Activated CD4-positive, alpha-beta memory T cell treated with anti-CD3 and anti-CD28 coated beads, Interleukin-2, amount 10 ng/mL, durations not matched to agents 7 days and 5 days (primary cell): ENCODE measurements at regions not wholly inside any gene's neighbourhood (a gene's known extent, or its start where the extent isn't known, plus 50 kb on each side); places are given as distances from the start of the nearest gene placed in this dataset.
A peak's percentile ranks its signal among the peaks of the same experiment; 100 is the strongest.

Experiments used
- CTCF ChIA-PET: fragments of 350-600 bp; sonication (Branson Sonifier 250); formaldehyde crosslinking; loops from one replicate; lab custom pipeline; 2021; ENCODE audit warnings: antibody characterized with exemption, inconsistent platforms; lab: Charles Lee
- POLR2A ChIA-PET: fragments of 350-600 bp; sonication (Branson Sonifier 250); formaldehyde crosslinking; loops from one replicate; lab custom pipeline; 2021; ENCODE audit warnings: antibody characterized with exemption; lab: Charles Lee
- DNase-seq: peaks from one replicate; pipeline ENCODE4 v3.0.0-alpha.2; 2020
- H3K27ac Mint-ChIP-seq: one replicate; pipeline ENCODE4 v1.8.0; 2021; ENCODE audit warnings: mild to moderate bottlenecking, mixed read lengths
- H3K27me3 Mint-ChIP-seq: one replicate; pipeline ENCODE4 v1.8.0; 2021; ENCODE audit warnings: mixed read lengths
- H3K36me3 Mint-ChIP-seq: one replicate; pipeline ENCODE4 v1.8.0; 2021; ENCODE audit warnings: low read depth, mixed read lengths
- H3K4me1 Mint-ChIP-seq: one replicate; pipeline ENCODE4 v1.8.0; 2021; ENCODE audit warnings: mixed read lengths
- H3K4me3 Mint-ChIP-seq: one replicate; pipeline ENCODE4 v1.8.0; 2021; ENCODE audit warnings: mild to moderate bottlenecking, mixed read lengths
- H3K9me3 Mint-ChIP-seq: one replicate; pipeline ENCODE4 v1.8.0; 2021; ENCODE audit warnings: mixed read lengths

- Mint-ChIP-seq H3K4me3 (no peak overlapping the region), H3K27me3 (peaks cover 38% of the 10 kb centered on the region), H3K36me3 (no peaks in the 10 kb centered on the region), H3K9me3 (no peaks in the 10 kb centered on the region), H3K27ac (no peak overlapping the region), H3K4me1 (peaks cover 14% of the 10 kb centered on the region)
- CTCF ChIA-PET = interaction anchor here (0.9 to 1.1 kb wide), 2 partner anchors 81 to 149 kb away, joined by 3 to 7 read pairs; no protein-coding TSS in a partner anchor
- POLR2A ChIA-PET = no interaction called here
- no peak for DNase-seq
Observed at GRCh38 chr12:4034921-4035320, 161.7 kb upstream of the PARP11 start.

- H3K9me3 Mint-ChIP-seq = no peaks in the 10 kb centered on the region
- ChIA-PET POLR2A (no interaction called here), CTCF (interaction anchor here (1.2 kb wide), 1 partner anchor 136 kb away, joined by 4 read pairs; no protein-coding TSS in a partner anchor)
- no peaks in the 10 kb centered on the region for H3K36me3 Mint-ChIP-seq
- H3K27me3 Mint-ChIP-seq = peaks cover 38% of the 10 kb centered on the region
- DNase-seq = no peak
- H3K4me1 Mint-ChIP-seq = peaks cover 16% of the 10 kb centered on the region
- no peak overlapping the region for H3K4me3 Mint-ChIP-seq
- no peak overlapping the region for H3K27ac Mint-ChIP-seq
Observed at GRCh38 chr12:4032924-4033615, 159.9 kb upstream of the PARP11 start.

- Mint-ChIP-seq H3K4me3 (peak overlapping the region; percentile 38), H3K36me3 (no peaks in the 10 kb centered on the region), H3K9me3 (no peaks in the 10 kb centered on the region), H3K27ac (no peak overlapping the region), H3K27me3 (peaks cover 36% of the 10 kb centered on the region), H3K4me1 (peaks cover 25% of the 10 kb centered on the region)
- DNase-seq = no peak
- ChIA-PET CTCF (interaction anchor here (1.0 to 2.8 kb wide), 4 partner anchors 135 to 245 kb away, joined by 3 to 7 read pairs (median 4); no protein-coding TSS in a partner anchor), POLR2A (interaction anchor here (1.2 to 1.7 kb wide), 2 partner anchors 245 to 255 kb away, joined by 4 to 5 read pairs; no protein-coding TSS in a partner anchor)
Observed at GRCh38 chr12:4031703-4032291, 158.6 kb upstream of the PARP11 start.

DNA sequence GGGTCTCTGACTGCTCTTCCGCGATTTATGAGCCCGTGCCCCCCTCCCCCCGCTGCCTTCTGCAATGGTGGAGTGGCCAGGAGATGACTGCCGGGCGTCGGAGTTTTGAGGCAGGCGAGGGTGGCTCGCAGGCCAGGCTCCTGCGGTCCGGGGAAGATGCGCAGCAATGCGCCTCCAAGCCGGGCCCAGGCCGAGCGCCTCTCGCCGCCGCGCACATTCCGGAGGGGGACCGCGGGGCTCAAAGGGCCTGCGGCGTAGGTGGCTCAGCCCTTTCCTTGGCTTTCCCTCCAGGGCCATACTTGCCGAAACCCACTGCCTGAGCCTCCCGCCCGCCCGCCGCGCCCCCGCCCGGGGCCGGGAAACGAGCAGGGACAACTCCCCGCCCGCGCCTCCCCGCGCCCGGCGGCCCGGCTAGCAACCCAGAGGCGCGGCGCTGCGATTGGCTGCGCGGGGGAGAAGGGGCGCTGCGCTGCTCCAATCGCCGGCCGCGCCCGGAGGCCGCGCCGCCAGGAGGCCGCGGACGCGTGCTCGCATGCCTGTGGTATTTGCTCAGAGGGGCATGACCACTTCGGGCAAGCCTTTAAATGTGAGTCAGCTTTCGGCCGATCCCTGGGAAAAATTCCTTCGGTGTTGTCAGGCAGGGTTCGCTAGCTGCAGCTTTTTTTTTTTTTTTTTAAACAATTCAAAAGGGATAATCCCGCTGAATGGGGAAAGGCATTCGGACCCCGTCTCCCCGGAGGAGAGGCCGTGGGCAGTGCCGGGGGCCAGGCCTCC is 157.9 kb upstream of the PARP11 start:
- POLR2A ChIA-PET = interaction anchor here (0.8 to 1.7 kb wide), 4 partner anchors 8 to 255 kb away, joined by 3 to 5 read pairs (median 4); no protein-coding TSS in a partner anchor
- Mint-ChIP-seq H3K9me3 (no peaks in the 10 kb centered on the region), H3K27me3 (peaks cover 31% of the 10 kb centered on the region)

DNA sequence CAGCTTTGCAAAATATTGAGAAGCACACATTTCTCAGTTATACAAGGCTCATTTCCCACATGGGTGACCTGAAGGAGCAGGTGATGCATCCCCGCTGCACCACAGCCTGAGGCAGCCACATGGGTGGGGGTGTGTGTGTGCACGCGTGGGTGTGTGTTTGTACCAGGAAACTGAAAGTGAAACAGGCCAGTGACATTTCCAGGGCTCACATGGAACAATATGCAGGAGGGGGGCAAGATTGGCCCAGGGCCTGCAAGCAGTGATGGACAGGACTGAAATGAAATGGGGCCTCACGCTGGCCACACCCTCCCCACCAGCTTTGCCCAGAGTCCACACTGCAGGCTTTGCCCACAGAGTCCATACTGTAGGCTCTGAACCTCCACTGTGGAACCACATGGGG is 154.2 kb upstream of the PARP11 start:
- H3K9me3 Mint-ChIP-seq = no peaks in the 10 kb centered on the region
- no peaks in the 10 kb centered on the region for H3K36me3 Mint-ChIP-seq
- ChIA-PET CTCF (interaction anchor here (0.9 to 1.1 kb wide), 2 partner anchors 10 to 11 kb away, joined by 3 to 4 read pairs; no protein-coding TSS in a partner anchor), POLR2A (interaction anchor here (1.2 kb wide), 1 partner anchor 248 kb away, joined by 3 read pairs; no protein-coding TSS in a partner anchor)
- peaks cover 9% of the 10 kb centered on the region for H3K27me3 Mint-ChIP-seq
- peak overlapping the region; percentile 23 for H3K27ac Mint-ChIP-seq
- H3K4me1 Mint-ChIP-seq = peaks cover 33% of the 10 kb centered on the region
- H3K4me3 Mint-ChIP-seq = peak overlapping the region; percentile 14
- DNase-seq = peak; percentile 55

More for the DNA sequence above, 157.9 kb upstream of the PARP11 start:
- H3K4me1 Mint-ChIP-seq = peaks cover 27% of the 10 kb centered on the region
- H3K36me3 Mint-ChIP-seq = no peaks in the 10 kb centered on the region
- no peak overlapping the region for H3K27ac Mint-ChIP-seq
- DNase-seq = peak; percentile 73
- CTCF ChIA-PET = interaction anchor here (0.8 to 2.8 kb wide), 5 partner anchors 25 to 246 kb away, joined by 3 to 7 read pairs (median 4); no protein-coding TSS in a partner anchor
- peak overlapping the region; percentile 45 for H3K4me3 Mint-ChIP-seq

- peaks cover 5% of the 10 kb centered on the region for H3K27me3 Mint-ChIP-seq
- no peaks in the 10 kb centered on the region for H3K36me3 Mint-ChIP-seq
- no peak for DNase-seq
- H3K4me3 Mint-ChIP-seq = no peak overlapping the region
- no peaks in the 10 kb centered on the region for H3K9me3 Mint-ChIP-seq
- H3K27ac Mint-ChIP-seq = no peak overlapping the region
- ChIA-PET POLR2A (no interaction called here), CTCF (interaction anchor here (0.9 kb wide), 1 partner anchor 12 kb away, joined by 4 read pairs; no protein-coding TSS in a partner anchor)
- H3K4me1 Mint-ChIP-seq = peaks cover 29% of the 10 kb centered on the region
Observed at GRCh38 chr12:4026517-4026916, 153.3 kb upstream of the PARP11 start.

DNA sequence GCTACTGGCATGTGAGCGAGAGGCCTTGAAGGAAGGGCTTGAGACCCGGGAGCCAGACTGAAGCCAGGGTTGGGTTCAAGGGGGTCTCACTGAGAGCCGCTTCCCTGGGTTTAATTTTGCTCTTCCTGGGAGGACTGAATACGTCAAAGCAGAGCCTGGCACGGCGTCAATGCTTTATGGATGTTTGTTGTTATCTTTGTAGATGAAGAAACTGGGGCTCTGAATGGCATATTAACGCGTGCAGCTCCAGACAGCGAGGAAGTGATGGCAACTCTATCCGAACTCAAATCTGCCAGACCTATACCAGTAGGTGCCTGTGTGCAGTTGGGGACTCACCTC is 152.8 kb upstream of the PARP11 start:
- CTCF ChIA-PET = no interaction called here
- Mint-ChIP-seq H3K9me3 (no peaks in the 10 kb centered on the region), H3K27ac (no peak overlapping the region), H3K4me3 (no peak overlapping the region), H3K36me3 (no peaks in the 10 kb centered on the region), H3K27me3 (peaks cover 5% of the 10 kb centered on the region), H3K4me1 (peaks cover 29% of the 10 kb centered on the region)
- POLR2A ChIA-PET = no interaction called here
- no peak for DNase-seq

- Mint-ChIP-seq H3K9me3 (no peaks in the 10 kb centered on the region), H3K27ac (no peak overlapping the region), H3K4me1 (peaks cover 24% of the 10 kb centered on the region), H3K27me3 (peaks cover 4% of the 10 kb centered on the region), H3K36me3 (no peaks in the 10 kb centered on the region), H3K4me3 (no peak overlapping the region)
- ChIA-PET POLR2A (no interaction called here), CTCF (no interaction called here)
- DNase-seq = no peak
Observed at GRCh38 chr12:4025181-4026019, 152.2 kb upstream of the PARP11 start.

GRCh38 chr12:4024701-4025100 is 151.5 kb upstream of the PARP11 start:
- Mint-ChIP-seq H3K9me3 (no peaks in the 10 kb centered on the region), H3K4me1 (peaks cover 21% of the 10 kb centered on the region), H3K27ac (no peak overlapping the region), H3K36me3 (no peaks in the 10 kb centered on the region), H3K27me3 (peaks cover 1% of the 10 kb centered on the region), H3K4me3 (no peak overlapping the region)
- no peak for DNase-seq
- POLR2A ChIA-PET = no interaction called here
- CTCF ChIA-PET = no interaction called here

DNA sequence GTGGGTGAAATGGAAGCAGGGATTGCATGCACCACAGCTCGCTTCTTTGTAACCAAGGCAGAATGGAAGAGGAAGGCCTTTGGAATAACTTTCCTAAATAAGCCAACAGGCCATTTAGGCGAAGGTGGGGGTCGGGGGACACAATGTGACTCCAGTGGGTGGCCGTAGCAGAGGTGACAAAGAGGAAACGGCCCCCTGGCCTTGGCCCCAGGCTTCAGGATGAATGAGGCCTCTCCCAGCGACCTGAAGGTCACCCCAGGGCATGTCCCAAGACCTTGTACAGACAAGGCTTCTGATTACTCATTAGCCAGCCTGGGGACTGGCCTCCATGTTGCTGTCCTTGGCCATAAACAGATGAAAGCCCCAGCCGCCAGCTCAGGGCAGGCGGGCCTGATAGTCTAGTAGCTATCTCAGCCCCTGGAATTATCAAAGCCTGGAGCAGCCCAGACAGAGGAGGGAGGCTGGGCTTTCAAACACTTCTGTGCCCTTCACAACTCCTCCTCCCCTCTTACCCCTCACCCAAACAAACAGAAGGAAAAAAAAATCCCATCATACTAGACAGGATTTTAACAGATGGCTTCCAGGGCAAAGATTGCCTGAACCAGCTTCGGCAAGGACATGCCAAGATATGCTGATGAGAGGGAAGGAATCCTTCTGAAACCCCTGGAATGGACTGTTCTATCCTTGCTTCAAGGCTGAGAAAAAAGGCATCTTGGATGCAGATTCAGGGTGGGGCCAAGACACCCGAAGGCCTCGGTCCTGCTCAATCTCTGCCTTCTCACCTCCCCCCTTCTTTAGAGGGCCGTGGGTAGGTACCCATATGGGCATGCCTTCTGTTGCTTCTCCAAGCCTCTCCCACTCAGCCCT is 142.3 kb upstream of the PARP11 start:
- H3K4me3 Mint-ChIP-seq = no peak overlapping the region
- no peak for DNase-seq
- ChIA-PET POLR2A (no interaction called here), CTCF (interaction anchor here (1.6 kb wide), 1 partner anchor 261 kb away, joined by 4 read pairs; no protein-coding TSS in a partner anchor)
- H3K27me3 Mint-ChIP-seq = peaks cover 4% of the 10 kb centered on the region
- no peak overlapping the region for H3K27ac Mint-ChIP-seq
- no peaks in the 10 kb centered on the region for H3K9me3 Mint-ChIP-seq
- no peaks in the 10 kb centered on the region for H3K36me3 Mint-ChIP-seq
- no peaks in the 10 kb centered on the region for H3K4me1 Mint-ChIP-seq

DNA sequence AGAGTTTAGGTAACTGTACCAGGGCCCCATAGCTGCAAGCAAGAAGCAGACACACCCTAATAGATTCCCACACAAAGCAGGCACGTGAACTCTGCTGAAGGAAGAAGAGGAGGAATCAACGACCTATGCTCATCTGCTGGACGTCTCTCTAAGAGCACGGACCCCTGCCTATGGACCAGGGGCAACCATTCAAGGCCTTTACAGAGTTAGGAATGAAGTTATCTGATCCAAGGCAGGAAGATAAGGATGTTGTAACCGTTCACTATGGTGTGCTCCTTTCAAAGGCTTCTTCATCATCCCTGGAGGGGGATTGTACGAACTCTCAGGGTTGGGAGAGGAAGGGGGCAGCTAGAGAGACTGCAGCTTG is 141.6 kb upstream of the PARP11 start:
- Mint-ChIP-seq H3K27ac (no peak overlapping the region), H3K4me3 (no peak overlapping the region), H3K27me3 (peaks cover 3% of the 10 kb centered on the region), H3K9me3 (no peaks in the 10 kb centered on the region), H3K36me3 (no peaks in the 10 kb centered on the region), H3K4me1 (no peaks in the 10 kb centered on the region)
- no peak for DNase-seq
- ChIA-PET POLR2A (no interaction called here), CTCF (interaction anchor here (0.6 to 1.6 kb wide), 2 partner anchors 129 to 262 kb away, joined by 3 to 4 read pairs; no protein-coding TSS in a partner anchor)
